ENCODE measurements at regions not wholly inside any gene's neighbourhood (a gene's known extent, or its start where the extent isn't known, plus 50 kb on each side); places are given as distances from the start of the nearest gene placed in this dataset.

DNA sequence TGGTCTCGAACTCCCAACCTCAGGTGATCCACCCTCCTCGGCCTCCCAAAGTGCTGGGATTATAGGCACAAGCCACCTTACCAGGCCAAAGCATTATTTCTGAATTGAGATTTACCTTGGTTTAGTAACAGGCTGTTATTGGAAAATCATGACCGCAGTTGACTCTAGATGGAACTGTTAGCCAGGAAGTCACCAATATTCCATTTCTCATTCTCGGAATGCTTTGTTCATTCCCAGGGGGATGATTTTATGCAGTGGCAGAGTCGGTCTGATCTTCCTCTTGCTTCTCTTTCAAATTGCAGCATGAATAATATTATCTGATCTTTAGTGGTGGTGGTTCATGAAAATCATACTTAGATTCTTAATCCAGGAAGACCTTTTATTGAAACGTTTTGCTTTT is 195.5 kb upstream of the MBNL1 start:
- Histone ChIP-seq H2BK15ac (ENCODE audit: low read length) (no peak overlapping the region), H3K4ac (replicated peaks; ENCODE audit: insufficient read length, low read depth, low read length) (no peak overlapping the region), H4K8ac (ENCODE audit: extremely low read depth, insufficient read depth, low read length) (no peak overlapping the region), H3K36me3 (ENCODE audit: control insufficient read depth in 2 of 4, insufficient read depth in 4 of 4, low read length in 3 of 4) (no peaks in the 10 kb centered on the region), H3K23ac (ENCODE audit: insufficient read length) (no peak overlapping the region), H3K4me3 (ENCODE audit: extremely low read depth in 1 of 4, insufficient read depth in 2 of 4, low read depth in 3 of 4, low read length in 4 of 4) (no peak overlapping the region), H2BK120ac (replicated peaks; ENCODE audit: low read depth, low read length) (no peak overlapping the region), H3K23me2 (ENCODE audit: low read depth, low read length) (no peaks in the 10 kb centered on the region), H3K4me2 (ENCODE audit: insufficient read depth in 1 of 2, low read depth in 2 of 2, low read length in 2 of 2) (no peak overlapping the region), H4K91ac (replicated peaks; ENCODE audit: insufficient read length, low read length) (no peak overlapping the region), H2AFZ (ENCODE audit: low read length) (no peak overlapping the region), H3K14ac (ENCODE audit: insufficient read length) (no peak overlapping the region), H3K9ac (replicated peaks in 1 of 4; ENCODE audit: extremely low read depth in 1 of 4, low read depth in 3 of 4, low read length in 3 of 4) (no peak overlapping the region), H3K79me1 (ENCODE audit: low read depth, low read length) (no peaks in the 10 kb centered on the region), H3K56ac (replicated peaks; ENCODE audit: insufficient read length, low read depth, low read length) (no peak overlapping the region), H3K9me3 (ENCODE audit: insufficient read depth in 2 of 2, low read depth in 1 of 2, low read length in 1 of 2) (no peaks in the 10 kb centered on the region), H3K4me1 (replicated peaks in 1 of 4; ENCODE audit: control insufficient read depth in 3 of 4, insufficient read depth in 4 of 4, low read length in 3 of 4) (no peaks in the 10 kb centered on the region), H2BK5ac (ENCODE audit: low read depth, low read length) (no peak overlapping the region), H3K18ac (ENCODE audit: extremely low read depth, low read length) (no peak overlapping the region), H2BK12ac (ENCODE audit: low read depth, low read length) (no peak overlapping the region), H2BK20ac (ENCODE audit: low read length) (no peak overlapping the region), H2AK5ac (ENCODE audit: low read depth, low read length) (no peak overlapping the region), H4K20me1 (replicated peaks in 1 of 2; ENCODE audit: control insufficient read depth in 1 of 2, insufficient read depth in 2 of 2, low read length in 2 of 2) (no peaks in the 10 kb centered on the region), H4K5ac (ENCODE audit: insufficient read length, low read depth, low read length) (no peak overlapping the region), H3K27ac (ENCODE audit: low read depth, low read length) (no peak overlapping the region), H3K79me2 (ENCODE audit: control insufficient read depth in 1 of 2, insufficient read depth in 2 of 2, low read length in 2 of 2) (no peaks in the 10 kb centered on the region), H3K27me3 (replicated peaks in 1 of 4; ENCODE audit: control insufficient read depth in 3 of 4, extremely low read depth in 1 of 4, insufficient read depth in 3 of 4, low read length in 3 of 4) (no peaks in the 10 kb centered on the region; a peak in 1 of 7 replicates)
- WGBS, 2 experiments (ENCODE audit: extremely low coverage in 1 of 2, insufficient coverage in 1 of 2, insufficient read length in 1 of 2, insufficient replicate concordance in 2 of 2, low coverage in 1 of 2, low lambda C conversion rate in 2 of 2, missing lambda C conversion rate in 1 of 2) = 86% methylated on average over 6 of the region's 6 CpGs; no CpG with 5 or more reads in 1 of the 2 experiments
- POLR2A ChIA-PET (ENCODE audit: partially characterized antibody) = no interaction called here
- CTCF ChIA-PET (ENCODE audit: partially characterized antibody) = interaction anchor here (2.0 to 3.4 kb wide), 4 partner anchors 9 to 373 kb away, joined by 5 to 16 read pairs (median 14); no protein-coding TSS in a partner anchor
- no peak for TF ChIP-seq ZNF274 (IDR thresholded peaks at IDR 0.05; ENCODE audit: borderline replicate concordance, extremely low read depth, low read length)
- no peak for TF ChIP-seq TBP (IDR thresholded peaks at IDR 0.05; ENCODE audit: low read depth, low read length)
- peak; percentile 4 to 25; a peak in 1 of 4 replicates for TF ChIP-seq RAD21 (IDR thresholded peaks at IDR 0.05 in 1 of 2, conservative IDR thresholded peaks at IDR 0.05 in 1 of 2; ENCODE audit: low read depth in 2 of 2, low read length in 2 of 2)
- no peak for DNase-seq (ENCODE audit: low read depth in 1 of 2, low spot score in 2 of 2)
- no peak for FAIRE-seq
